Suprapubic skin (tissue), 4 donors: ENCODE measurements at regions not wholly inside any gene's neighbourhood (a gene's known extent, or its start where the extent isn't known, plus 50 kb on each side); places are given as distances from the start of the nearest gene placed in this dataset.

Source experiments
- EP300 ChIP-seq: sonication (generic); formaldehyde crosslinking; IDR thresholded peaks from one replicate; pipeline ENCODE4 v1.6.1; 2017; ENCODE audit warnings: antibody characterized with exemption
- POLR2A ChIP-seq, 2 donors: fragments of 450-650 bp; IDR thresholded peaks; one replicate each; pipeline ENCODE4 v1.6.1; 2017; ENCODE audit warnings: antibody characterized with exemption in 2 of 2, mild to moderate bottlenecking in 2 of 2, moderate library complexity in 2 of 2
- POLR2AphosphoS5 ChIP-seq, 3 donors: sonication (generic); formaldehyde crosslinking; IDR thresholded peaks; one replicate each; pipeline ENCODE4 v1.6.1; 2017; ENCODE audit warnings: antibody characterized with exemption in 3 of 3
- TF ChIP-seq, protein P1 (sequence below), 2 donors: fragments of 200-600 bp in 1 of 2; fragments of 450-650 bp in 1 of 2; sonication (generic) in 1 of 2; IDR thresholded peaks; one replicate each; pipeline ENCODE4 v1.5.1; 2016 to 2019; ENCODE audit warnings: antibody characterized with exemption in 2 of 2, mild to moderate bottlenecking in 1 of 2, moderate library complexity in 1 of 2

DNA sequence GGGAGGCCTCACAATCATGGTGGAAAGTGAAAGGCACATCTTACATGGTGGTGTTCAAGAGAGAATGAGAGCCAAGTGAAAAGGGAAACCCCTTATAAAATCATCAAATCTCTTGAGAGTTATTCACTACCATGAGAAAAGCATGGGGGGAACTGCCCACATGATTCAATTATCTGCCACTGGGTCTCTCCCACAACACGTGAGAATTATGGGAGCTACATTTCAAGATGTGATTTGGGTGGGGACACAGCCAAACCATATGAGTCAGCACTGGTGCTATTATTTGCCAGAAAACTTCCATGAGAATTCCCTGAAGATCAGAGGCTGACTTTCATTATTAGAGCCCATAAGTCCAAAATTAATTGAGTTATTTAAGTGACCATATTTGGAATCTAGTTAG lies 1001.2 kb upstream of the POT1 start:
- TF ChIP-seq POLR2AphosphoS5 (IDR thresholded peaks at IDR 0.05) (no peak), POLR2A (IDR thresholded peaks at IDR 0.05) (no peak), EP300 (no peak)
- TF ChIP-seq, protein P1, sequence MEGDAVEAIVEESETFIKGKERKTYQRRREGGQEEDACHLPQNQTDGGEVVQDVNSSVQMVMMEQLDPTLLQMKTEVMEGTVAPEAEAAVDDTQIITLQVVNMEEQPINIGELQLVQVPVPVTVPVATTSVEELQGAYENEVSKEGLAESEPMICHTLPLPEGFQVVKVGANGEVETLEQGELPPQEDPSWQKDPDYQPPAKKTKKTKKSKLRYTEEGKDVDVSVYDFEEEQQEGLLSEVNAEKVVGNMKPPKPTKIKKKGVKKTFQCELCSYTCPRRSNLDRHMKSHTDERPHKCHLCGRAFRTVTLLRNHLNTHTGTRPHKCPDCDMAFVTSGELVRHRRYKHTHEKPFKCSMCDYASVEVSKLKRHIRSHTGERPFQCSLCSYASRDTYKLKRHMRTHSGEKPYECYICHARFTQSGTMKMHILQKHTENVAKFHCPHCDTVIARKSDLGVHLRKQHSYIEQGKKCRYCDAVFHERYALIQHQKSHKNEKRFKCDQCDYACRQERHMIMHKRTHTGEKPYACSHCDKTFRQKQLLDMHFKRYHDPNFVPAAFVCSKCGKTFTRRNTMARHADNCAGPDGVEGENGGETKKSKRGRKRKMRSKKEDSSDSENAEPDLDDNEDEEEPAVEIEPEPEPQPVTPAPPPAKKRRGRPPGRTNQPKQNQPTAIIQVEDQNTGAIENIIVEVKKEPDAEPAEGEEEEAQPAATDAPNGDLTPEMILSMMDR (IDR thresholded peaks at IDR 0.05) = no peak
